NCI-H1105 (cell line): ENCODE measurements at regions not wholly inside any gene's neighbourhood (a gene's known extent, or its start where the extent isn't known, plus 50 kb on each side); places are given as distances from the start of the nearest gene placed in this dataset.
"Not testable (repeated sequence)": the region's sequence is repeated elsewhere in the genome, so short reads cannot be mapped to it uniquely, and the experiment has no call there.

Experiments
- DNase-seq: peaks from one replicate; lab custom pipeline; 2025; lab: John Stamatoyannopoulos, UW

GRCh38 chr2:37758141-37758601 lies 86.7 kb upstream of the CDC42EP3 start:
- not testable (repeated sequence) for DNase-seq

GRCh38 chr2:37759989-37760388 lies 88.5 kb upstream of the CDC42EP3 start:
- not testable (repeated sequence) for DNase-seq

GRCh38 chr2:37760471-37760870 lies 89.0 kb upstream of the CDC42EP3 start:
- no peak for DNase-seq

- DNase-seq: not testable (repeated sequence)
These were observed 90.8 kb upstream of the CDC42EP3 start for GRCh38 chr2:37762281-37762680.

- no peak for DNase-seq
These were observed 93.3 kb upstream of the CDC42EP3 start for GRCh38 chr2:37764739-37765138.

GRCh38 chr2:37766106-37766505 lies 94.7 kb upstream of the CDC42EP3 start:
- DNase-seq: no peak

GRCh38 chr2:37767046-37767445 lies 95.6 kb upstream of the CDC42EP3 start:
- DNase-seq: no peak

- no peak for DNase-seq
These were observed 96.8 kb upstream of the CDC42EP3 start for GRCh38 chr2:37767959-37768925.

GRCh38 chr2:37769551-37769950 lies 98.1 kb upstream of the CDC42EP3 start:
- DNase-seq: no peak

- no peak for DNase-seq
These were observed 99.4 kb upstream of the CDC42EP3 start for GRCh38 chr2:37770797-37771196.

- DNase-seq: no peak
These were observed 100.2 kb upstream of the CDC42EP3 start for GRCh38 chr2:37771600-37772088.

- DNase-seq: peak; percentile 37
These were observed 102.1 kb upstream of the CDC42EP3 start for GRCh38 chr2:37773371-37774130.

GRCh38 chr2:37774171-37774944 lies 102.9 kb upstream of the CDC42EP3 start:
- not testable (repeated sequence) for DNase-seq

- no peak for DNase-seq
These were observed 103.8 kb upstream of the CDC42EP3 start for GRCh38 chr2:37774976-37775907.

GRCh38 chr2:37775908-37776250 lies 104.4 kb upstream of the CDC42EP3 start:
- DNase-seq: no peak

GRCh38 chr2:37776487-37776886 lies 105.0 kb upstream of the CDC42EP3 start:
- DNase-seq: no peak

GRCh38 chr2:37779139-37779538 lies 107.7 kb upstream of the CDC42EP3 start:
- no peak for DNase-seq

GRCh38 chr2:37779611-37780386 lies 108.4 kb upstream of the CDC42EP3 start:
- no peak for DNase-seq

- no peak for DNase-seq
These were observed 108.9 kb upstream of the CDC42EP3 start for GRCh38 chr2:37780387-37780676.

- no peak for DNase-seq
These were observed 109.6 kb upstream of the CDC42EP3 start for GRCh38 chr2:37781028-37781427.
